ENCODE measurements at regions not wholly inside any gene's neighbourhood (a gene's known extent, or its start where the extent isn't known, plus 50 kb on each side); places are given as distances from the start of the nearest gene placed in this dataset.

DNA sequence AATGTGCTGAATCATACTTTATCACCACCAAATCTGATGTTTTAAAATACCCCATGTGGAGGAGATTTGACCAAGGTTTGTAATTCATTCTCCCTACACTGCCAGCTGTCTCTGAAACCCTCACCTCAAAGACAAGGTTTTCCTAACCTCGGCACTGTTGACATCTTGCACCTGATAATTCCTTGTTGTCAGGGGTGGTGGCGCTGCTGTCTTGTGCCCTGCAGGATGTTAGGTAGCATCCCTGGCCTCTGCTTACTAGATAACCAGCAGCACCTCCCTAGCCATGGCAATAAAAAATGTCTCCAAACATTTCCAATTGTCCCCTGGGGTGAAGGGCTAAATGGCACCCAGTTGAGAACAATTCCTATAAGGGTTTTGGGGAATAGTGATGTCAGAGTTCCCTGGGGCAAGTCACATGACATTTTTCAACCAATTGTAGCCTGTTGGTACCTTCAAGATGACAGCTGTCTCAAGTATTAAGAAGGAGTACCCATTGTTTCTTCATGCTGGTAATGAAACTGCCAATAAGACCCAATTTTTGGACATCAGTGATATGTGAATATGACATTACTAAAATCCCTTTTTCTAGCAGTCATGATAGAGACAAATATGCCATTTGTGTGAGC, 160.6 kb upstream of the PLCXD3 start:
- no peak overlapping the region for H3K4me3 Mint-ChIP-seq (ENCODE audit: unreplicated experiment)
- TF ChIP-seq, protein P1, sequence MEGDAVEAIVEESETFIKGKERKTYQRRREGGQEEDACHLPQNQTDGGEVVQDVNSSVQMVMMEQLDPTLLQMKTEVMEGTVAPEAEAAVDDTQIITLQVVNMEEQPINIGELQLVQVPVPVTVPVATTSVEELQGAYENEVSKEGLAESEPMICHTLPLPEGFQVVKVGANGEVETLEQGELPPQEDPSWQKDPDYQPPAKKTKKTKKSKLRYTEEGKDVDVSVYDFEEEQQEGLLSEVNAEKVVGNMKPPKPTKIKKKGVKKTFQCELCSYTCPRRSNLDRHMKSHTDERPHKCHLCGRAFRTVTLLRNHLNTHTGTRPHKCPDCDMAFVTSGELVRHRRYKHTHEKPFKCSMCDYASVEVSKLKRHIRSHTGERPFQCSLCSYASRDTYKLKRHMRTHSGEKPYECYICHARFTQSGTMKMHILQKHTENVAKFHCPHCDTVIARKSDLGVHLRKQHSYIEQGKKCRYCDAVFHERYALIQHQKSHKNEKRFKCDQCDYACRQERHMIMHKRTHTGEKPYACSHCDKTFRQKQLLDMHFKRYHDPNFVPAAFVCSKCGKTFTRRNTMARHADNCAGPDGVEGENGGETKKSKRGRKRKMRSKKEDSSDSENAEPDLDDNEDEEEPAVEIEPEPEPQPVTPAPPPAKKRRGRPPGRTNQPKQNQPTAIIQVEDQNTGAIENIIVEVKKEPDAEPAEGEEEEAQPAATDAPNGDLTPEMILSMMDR (IDR thresholded peaks at IDR 0.05; ENCODE audit: partially characterized antibody, unreplicated experiment) = no peak
- H3K27me3 Mint-ChIP-seq (ENCODE audit: unreplicated experiment) = no peaks in the 10 kb centered on the region
- no peaks in the 10 kb centered on the region for H3K4me1 Mint-ChIP-seq (ENCODE audit: low read depth, unreplicated experiment)
- no peak for DNase-seq
- no peak overlapping the region for H3K27ac Mint-ChIP-seq (ENCODE audit: unreplicated experiment)
- H3K9me3 Mint-ChIP-seq (ENCODE audit: unreplicated experiment) = no peaks in the 10 kb centered on the region
- H3K36me3 Mint-ChIP-seq (ENCODE audit: unreplicated experiment) = peaks cover 5% of the 10 kb centered on the region

DNA sequence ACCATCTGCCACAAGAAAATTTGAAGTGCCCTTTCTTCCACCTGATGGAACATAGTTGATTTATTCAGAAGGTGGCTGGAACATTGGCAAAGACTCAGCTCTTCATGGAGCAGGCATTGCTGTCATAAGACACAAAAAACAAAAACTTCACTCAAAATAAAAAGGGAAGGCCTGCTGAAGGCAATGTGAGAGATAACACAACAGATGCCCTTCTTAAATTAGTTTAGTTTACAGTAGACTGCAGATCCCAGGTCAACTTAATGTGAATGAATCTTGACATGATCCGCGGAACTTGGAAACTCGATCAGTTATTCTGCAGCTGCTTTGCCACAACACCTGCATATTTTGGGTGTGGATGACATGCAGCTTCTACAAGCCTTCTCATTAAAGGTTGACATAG, 159.8 kb upstream of the PLCXD3 start:
- no peak for DNase-seq
- peaks cover 5% of the 10 kb centered on the region for H3K36me3 Mint-ChIP-seq (ENCODE audit: unreplicated experiment)
- H3K9me3 Mint-ChIP-seq (ENCODE audit: unreplicated experiment) = no peaks in the 10 kb centered on the region
- H3K4me3 Mint-ChIP-seq (ENCODE audit: unreplicated experiment) = no peak overlapping the region
- TF ChIP-seq, protein P1 (IDR thresholded peaks at IDR 0.05; ENCODE audit: partially characterized antibody, unreplicated experiment) = no peak
- no peaks in the 10 kb centered on the region for H3K27me3 Mint-ChIP-seq (ENCODE audit: unreplicated experiment)
- no peak overlapping the region for H3K27ac Mint-ChIP-seq (ENCODE audit: unreplicated experiment)
- no peaks in the 10 kb centered on the region for H3K4me1 Mint-ChIP-seq (ENCODE audit: low read depth, unreplicated experiment)

DNA sequence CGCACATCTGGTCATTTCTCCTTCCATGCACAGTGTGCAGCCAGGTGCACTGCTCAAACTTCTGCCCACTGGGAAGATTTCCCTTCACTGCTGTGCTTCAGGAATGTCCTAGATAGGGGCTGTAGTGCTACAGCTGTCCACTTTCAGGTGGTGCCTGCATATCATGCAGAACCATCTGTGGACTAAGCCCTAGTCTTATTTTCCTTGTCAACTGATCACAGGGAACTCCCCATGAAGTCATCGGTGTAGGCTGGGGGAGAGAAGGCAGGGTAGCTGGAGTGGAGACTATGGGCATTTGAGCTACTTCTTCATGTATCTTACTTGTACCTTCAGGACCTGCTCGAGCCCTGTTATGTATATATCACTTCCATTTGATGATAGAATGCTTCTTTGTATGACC, 150.9 kb upstream of the PLCXD3 start:
- no peak for DNase-seq
- H3K9me3 Mint-ChIP-seq (ENCODE audit: unreplicated experiment) = no peaks in the 10 kb centered on the region
- no peak overlapping the region for H3K27ac Mint-ChIP-seq (ENCODE audit: unreplicated experiment)
- H3K4me1 Mint-ChIP-seq (ENCODE audit: low read depth, unreplicated experiment) = no peaks in the 10 kb centered on the region
- no peak overlapping the region for H3K4me3 Mint-ChIP-seq (ENCODE audit: unreplicated experiment)
- TF ChIP-seq, protein P1 (IDR thresholded peaks at IDR 0.05; ENCODE audit: partially characterized antibody, unreplicated experiment) = no peak
- no peaks in the 10 kb centered on the region for H3K36me3 Mint-ChIP-seq (ENCODE audit: unreplicated experiment)
- H3K27me3 Mint-ChIP-seq (ENCODE audit: unreplicated experiment) = peaks cover 2% of the 10 kb centered on the region

DNA sequence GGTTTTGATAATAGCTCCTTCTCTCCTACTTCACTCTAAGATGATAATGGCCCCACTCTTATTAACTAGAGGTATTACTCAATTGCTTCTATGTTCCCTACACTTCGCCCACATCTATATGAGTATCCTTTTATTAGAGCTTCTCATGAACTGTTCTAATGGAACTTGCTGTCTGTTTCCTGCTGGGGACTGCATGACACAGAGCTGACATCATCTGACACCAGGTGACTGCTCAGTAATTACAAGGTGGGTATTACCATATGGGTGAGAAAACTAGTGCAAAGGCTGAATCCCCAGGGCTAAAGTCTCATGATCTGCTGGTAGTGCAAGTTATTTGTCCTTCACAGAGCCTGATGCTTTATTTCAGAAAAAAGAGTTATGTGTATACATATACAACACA, 146.2 kb upstream of the PLCXD3 start:
- H3K27ac Mint-ChIP-seq (ENCODE audit: unreplicated experiment) = no peak overlapping the region
- no peaks in the 10 kb centered on the region for H3K4me1 Mint-ChIP-seq (ENCODE audit: low read depth, unreplicated experiment)
- no peaks in the 10 kb centered on the region for H3K36me3 Mint-ChIP-seq (ENCODE audit: unreplicated experiment)
- TF ChIP-seq, protein P1 (IDR thresholded peaks at IDR 0.05; ENCODE audit: partially characterized antibody, unreplicated experiment) = no peak
- no peaks in the 10 kb centered on the region for H3K9me3 Mint-ChIP-seq (ENCODE audit: unreplicated experiment)
- DNase-seq = no peak
- no peak overlapping the region for H3K4me3 Mint-ChIP-seq (ENCODE audit: unreplicated experiment)
- peaks cover 2% of the 10 kb centered on the region for H3K27me3 Mint-ChIP-seq (ENCODE audit: unreplicated experiment)

DNA sequence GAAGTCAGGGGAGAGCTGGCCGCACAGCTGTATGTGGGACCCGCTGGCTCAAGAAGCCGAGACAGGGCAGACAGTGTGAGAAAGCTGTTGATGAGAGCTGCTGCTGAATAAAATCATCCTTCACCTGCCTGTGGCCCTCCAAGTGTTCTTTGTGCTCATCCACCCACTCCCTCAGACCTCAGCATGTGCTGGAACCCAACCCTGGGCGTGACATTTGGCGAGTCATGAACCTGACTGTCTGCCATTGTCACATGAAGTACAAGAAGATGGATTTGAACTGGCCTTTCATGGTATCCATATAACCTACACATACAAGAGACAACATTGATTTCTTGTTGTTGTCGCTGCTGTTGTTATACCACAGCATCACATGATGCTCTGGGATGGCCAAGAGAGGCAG, 139.7 kb upstream of the PLCXD3 start:
- TF ChIP-seq, protein P1 (IDR thresholded peaks at IDR 0.05; ENCODE audit: partially characterized antibody, unreplicated experiment) = no peak
- Mint-ChIP-seq H3K36me3 (ENCODE audit: unreplicated experiment) (no peaks in the 10 kb centered on the region), H3K27ac (ENCODE audit: unreplicated experiment) (no peak overlapping the region), H3K4me1 (ENCODE audit: low read depth, unreplicated experiment) (no peaks in the 10 kb centered on the region), H3K4me3 (ENCODE audit: unreplicated experiment) (no peak overlapping the region), H3K9me3 (ENCODE audit: unreplicated experiment) (peaks cover 2% of the 10 kb centered on the region), H3K27me3 (ENCODE audit: unreplicated experiment) (no peaks in the 10 kb centered on the region)
- DNase-seq = no peak
